GM20000 (cell line): ENCODE measurements at regions not wholly inside any gene's neighbourhood (a gene's known extent, or its start where the extent isn't known, plus 50 kb on each side); places are given as distances from the start of the nearest gene placed in this dataset.
"Not testable (repeated sequence)": the region's sequence is repeated elsewhere in the genome, so short reads cannot be mapped to it uniquely, and the experiment has no call there.

Experiments
- DNase-seq: peaks from one replicate; pipeline ENCODE4 v3.0.0; 2012; ENCODE audit warnings: low spot score
- TF ChIP-seq, protein P1 (sequence below): IDR thresholded peaks from 2 replicates; pipeline ENCODE4 v1.5.1; 2012; ENCODE audit warnings: mild to moderate bottlenecking, control low read depth; ENCODE audit errors: extremely low read depth, missing control alignments

DNA sequence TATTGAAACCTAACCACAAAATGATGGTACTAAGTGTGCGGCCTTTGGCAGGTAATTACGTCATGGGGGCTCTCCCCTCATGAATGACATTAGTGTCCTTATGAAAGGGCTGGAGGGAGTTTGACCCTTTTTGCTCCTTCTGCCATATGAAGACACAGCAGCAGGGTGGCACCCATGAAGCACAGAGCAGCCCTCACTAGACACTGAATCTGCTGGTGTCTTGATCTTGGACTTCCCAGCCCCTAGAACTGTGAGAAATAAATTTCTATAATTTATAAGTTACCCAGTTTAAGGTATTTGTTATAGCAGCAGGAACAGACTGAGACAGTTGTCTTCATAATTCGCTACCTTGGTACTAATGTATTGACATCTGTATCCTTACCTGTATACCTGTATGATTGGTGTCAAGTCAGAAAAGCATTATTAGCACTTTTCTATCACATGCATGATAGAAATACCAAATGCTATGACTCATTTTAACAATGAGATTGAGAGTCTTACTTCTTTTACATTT is 80.4 kb downstream of the GCNT4 start:
- TF ChIP-seq, protein P1, sequence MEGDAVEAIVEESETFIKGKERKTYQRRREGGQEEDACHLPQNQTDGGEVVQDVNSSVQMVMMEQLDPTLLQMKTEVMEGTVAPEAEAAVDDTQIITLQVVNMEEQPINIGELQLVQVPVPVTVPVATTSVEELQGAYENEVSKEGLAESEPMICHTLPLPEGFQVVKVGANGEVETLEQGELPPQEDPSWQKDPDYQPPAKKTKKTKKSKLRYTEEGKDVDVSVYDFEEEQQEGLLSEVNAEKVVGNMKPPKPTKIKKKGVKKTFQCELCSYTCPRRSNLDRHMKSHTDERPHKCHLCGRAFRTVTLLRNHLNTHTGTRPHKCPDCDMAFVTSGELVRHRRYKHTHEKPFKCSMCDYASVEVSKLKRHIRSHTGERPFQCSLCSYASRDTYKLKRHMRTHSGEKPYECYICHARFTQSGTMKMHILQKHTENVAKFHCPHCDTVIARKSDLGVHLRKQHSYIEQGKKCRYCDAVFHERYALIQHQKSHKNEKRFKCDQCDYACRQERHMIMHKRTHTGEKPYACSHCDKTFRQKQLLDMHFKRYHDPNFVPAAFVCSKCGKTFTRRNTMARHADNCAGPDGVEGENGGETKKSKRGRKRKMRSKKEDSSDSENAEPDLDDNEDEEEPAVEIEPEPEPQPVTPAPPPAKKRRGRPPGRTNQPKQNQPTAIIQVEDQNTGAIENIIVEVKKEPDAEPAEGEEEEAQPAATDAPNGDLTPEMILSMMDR, result no peak

DNA sequence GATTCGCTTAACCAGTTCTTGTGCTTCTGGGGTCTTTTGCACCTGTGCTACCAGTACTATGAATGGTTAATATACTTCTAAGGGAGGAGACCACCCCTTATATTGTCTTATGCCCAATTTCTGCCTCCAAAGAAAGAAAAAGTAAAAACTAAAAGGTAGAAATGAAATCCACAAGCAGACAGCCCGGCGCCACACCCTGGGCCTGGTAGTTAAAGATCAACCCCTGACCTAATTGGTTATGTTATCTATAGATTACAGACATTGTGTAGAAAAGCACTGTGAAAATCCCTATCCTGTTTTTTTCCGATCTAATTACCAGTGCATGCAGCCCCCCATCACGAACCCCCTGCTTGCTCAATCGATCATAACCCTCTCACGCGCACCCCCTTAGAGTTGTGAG is 81.5 kb downstream of the GCNT4 start:
- DNase-seq, result not testable (repeated sequence)

More for the DNA sequence above, 80.4 kb downstream of the GCNT4 start:
- no peak for DNase-seq

DNA sequence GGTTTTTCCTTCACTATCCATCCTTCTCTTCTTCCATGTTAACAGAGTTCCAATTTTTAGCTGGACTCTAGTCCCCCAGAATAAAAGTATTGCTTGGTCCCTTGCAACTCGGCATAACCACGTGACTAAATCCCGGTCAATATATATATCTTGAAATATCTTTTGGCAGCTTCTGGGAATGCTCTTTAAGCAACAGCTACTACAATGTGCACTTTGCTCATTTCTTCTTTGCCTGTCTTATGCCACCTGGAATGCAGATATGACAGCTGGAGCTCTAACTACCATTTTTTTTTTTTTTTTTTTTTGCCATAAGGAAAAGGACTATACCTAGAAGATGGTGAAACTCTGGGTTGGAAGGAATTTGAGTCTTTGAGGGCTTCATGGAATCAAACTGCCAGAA is 82.6 kb downstream of the GCNT4 start:
- TF ChIP-seq, protein P1, result no peak
- DNase-seq, result no peak

DNA sequence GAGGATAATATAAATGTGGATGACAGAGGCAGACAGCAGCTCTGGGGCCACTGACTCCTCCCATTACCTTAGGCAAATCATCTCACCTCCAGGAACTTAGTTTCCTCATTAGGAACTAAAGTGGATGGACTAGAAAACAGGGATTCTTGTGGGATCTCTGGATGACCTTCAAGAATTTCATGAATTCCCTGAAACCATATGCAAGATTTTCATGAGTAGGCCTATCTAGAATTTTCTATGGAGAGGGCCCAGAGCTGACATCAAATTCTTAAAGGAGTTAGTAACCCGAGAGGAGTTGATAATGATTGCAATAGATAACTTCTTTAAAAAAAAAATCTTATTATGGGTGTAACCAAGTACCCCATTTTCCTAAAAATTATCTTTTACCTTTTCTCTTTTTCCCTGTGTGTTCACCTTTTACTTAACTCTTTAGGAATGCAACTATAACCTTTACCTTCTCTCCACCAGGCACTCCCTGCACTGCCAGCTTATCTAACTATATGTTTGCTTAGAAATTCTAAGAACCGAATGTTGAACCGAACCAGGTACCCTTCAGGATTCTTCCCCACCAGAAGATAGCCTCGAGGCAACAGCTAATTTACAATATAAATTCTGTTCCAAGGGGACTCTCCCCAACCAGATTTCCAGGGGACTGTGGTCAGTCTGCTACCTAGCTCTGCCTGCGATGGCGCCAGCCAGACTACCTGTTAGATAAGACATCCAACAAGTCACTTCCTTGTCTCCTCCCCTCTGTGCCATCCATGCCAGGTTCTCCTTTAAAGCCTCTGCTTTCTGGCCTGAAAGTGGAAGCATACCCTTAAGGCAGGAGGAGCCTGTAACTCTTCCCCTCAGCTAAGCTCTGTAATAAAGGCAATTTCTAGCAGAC is 86.0 kb downstream of the GCNT4 start:
- DNase-seq, result no peak
- TF ChIP-seq, protein P1, result no peak

DNA sequence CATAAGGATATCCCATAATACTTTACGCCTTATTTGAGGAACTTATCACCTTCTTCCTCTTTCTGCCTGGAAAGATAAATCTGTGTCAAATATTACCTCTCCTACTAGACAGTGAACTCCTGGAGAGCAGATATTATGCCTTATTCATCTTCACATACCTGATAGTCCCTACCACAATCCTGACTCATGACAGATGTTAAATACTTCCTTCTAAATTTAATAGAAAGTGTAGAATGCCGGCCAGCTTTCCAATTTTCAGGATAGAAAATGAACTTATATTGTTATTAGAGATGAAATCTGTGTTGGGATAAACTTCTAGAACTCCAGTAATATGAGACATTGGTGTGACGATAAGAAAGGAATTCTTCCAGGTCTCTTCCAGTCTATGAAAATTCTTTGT is 89.0 kb downstream of the GCNT4 start:
- TF ChIP-seq, protein P1, result no peak
- no peak for DNase-seq

DNA sequence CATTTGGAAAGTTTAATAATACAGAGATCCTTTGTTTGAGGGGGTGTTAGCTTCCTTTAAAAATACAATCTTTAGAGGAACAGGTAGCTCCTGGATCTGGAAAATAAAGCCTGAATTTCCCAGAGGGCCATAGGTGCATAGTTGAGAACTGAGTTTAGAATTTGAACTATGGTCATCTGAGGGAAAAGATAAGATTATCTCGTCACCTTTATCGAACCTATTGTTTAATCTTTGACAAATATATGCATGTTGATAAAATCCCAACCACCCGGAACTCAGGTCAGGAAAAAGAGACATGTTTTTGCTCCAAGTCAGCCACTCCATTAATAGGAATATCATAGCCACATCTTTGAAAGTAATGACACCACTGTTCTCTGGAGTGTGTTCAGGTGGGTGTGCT is 91.7 kb upstream of the FAM169A start:
- TF ChIP-seq, protein P1, result no peak
- DNase-seq, result no peak

DNA sequence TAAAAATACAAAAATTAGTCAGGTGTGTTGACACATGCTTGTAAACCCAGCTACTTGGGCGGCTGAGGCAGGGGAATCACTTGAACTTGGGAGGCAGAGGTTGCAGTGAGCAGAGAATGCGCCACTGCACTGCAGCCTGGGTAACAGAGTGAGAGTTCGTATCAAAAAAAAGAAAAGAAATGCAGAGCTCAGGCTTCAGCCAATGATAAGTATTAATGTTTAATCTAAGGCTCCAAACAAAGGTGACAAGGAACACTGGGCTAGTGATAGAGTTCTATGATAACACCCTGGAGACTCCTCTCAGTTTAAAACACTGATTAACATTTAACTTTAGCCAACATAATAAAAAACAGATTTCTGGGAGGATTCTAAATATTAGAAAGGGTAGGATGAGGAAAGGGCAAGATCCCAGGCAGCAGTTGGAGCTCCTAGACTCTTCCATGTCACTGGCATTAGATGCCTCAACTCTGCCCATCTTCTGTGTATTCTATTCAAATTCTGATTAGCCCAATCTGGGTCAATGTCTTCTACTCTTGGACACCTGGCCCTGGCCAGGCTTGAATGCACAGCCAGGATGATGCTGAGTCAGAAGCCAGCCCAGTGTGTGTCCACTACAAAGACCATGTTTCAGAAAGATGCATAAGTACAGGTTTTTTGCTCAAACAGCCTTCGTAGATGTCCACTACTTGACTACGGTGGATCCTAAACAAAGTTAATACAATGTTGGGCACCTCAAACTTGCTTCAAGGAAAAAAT is 91.0 kb upstream of the FAM169A start:
- TF ChIP-seq, protein P1, result no peak

More for the DNA sequence above, 91.0 kb upstream of the FAM169A start:
- no peak for DNase-seq
